GM21526 (cell line): ENCODE measurements at regions not wholly inside any gene's neighbourhood (a gene's known extent, or its start where the extent isn't known, plus 50 kb on each side); places are given as distances from the start of the nearest gene placed in this dataset.

Experiments used
- ATAC-seq: cut with Tn5 transposase; IDR thresholded peaks from one replicate; pipeline ENCODE4 v1.9.1; 2021; ENCODE audit warnings: moderate library complexity; ENCODE audit not compliant: unreplicated experiment, low FRiP score

DNA sequence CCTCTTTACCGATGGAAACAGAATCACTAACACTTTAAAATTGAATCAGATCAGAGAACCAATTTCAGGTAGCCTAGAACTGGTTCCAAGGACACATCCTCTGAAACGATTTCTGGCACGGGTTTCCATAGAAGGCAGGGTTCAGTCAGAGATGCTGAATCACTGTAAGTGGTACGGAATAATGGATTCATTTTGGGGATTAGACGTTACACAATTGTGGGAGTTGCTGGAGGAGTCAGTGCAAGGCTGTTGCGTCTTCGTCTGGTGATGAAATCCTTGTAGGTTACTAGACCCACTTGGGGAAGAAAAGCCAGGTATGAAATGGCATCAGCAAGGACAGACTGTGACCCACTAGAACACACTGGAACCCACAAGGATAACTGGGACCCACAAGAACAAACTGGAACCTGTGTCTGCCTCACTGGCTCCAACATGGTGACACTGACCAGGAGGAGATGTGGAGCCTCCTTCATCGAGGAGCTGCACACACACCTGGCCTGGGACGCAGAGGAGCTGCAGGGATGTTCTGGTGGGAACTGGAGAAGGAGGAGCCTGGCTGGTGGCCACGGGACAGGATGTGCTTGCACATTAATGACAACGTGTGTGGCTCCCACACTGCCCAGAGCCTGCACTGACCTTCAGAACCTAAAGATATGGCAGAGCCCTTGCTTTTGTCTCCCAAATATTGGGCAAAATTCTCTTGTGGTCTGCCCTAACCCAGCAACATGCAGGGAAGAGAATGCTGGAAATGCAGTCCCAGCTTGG, 105.1 kb downstream of the TRAPPC11 start:
- no peak for ATAC-seq

DNA sequence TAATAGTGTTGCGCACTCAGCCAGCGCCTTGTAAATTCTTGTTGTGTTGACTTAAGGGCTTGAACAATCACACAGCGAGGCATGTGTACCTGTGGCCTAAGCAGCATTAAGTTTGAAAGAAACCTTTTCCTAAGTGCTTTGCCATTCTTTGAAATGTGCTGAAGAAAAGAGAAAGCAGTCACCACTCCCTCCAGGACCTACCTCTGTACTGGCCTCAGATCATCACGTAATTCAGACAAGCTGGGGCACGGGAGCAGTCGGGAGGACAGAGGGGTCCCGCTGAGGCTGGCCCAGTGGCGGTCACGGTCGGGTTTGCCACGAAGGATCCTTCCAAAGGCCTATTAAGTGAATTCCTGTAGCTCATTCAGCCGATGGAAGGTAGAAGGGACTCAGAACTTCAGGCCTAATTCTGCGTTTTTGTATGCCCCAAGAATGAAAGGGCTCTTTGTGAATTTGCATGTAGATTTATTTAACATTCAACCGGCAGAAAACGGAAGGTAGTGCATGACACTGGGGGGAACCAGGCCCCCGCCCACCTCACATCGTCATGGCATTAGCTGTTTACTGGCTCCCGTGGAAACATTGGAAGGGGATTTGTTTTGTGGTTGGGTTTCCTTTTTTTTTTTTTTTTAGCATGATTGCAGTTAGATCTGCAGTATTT, 106.3 kb downstream of the TRAPPC11 start:
- ATAC-seq: no peak

DNA sequence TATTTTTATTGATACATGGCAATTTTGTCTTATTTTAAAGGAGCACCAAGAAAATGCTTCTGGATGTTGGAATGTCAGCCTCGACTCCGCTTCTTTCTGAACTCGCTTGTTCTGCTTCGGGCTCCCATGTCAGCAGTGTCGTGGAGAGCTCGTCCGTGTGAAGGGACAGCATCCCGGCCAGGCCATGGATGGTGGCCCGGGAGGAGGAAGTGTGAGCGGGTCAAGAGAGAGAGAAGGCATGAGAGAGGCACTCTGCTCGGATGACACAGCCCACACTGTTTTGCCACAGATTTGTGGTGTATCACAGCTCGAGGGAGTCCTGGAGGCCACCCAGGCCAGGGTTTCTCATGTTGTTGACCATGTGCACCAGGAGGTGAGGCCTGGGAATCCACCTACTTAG, 107.0 kb downstream of the TRAPPC11 start:
- no peak for ATAC-seq

DNA sequence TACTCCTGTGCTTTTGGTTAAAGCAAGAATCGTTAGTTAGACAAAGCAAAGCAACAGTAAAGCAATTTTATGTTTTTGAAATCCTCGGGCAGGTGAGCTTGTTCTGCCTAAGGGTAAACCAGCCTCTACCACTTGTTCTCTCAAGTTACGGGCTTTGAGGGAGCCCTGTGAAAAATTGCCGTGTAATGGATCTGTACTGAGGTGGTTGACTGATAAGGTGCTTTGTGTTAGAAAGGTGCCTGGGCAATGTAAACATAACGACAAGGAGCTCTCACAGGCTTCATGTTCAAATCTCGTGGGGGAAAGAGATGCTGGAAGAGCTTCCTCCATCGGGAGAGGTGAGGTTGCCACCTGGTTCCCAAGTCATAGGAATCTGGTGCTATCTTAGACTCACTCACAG, 111.8 kb downstream of the TRAPPC11 start:
- ATAC-seq: no peak

DNA sequence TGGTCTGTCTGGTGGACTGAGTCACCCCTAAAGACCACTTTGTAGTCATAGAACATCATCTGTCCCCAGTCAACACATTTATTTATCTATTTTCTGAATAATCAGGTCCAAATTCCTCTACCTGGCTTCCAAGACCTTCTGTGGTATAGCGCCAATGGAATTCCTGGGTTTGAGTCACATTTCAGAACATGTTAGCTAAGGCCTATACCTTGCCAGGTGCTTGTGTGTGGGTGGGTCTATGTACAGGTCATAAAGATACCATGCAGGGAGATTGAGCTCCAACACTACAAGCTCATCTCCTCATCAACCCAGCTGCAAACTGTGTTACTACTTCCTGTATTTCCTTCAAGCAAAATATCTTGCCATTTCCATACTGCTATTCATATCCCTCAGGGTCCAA, 113.3 kb downstream of the TRAPPC11 start:
- ATAC-seq: no peak

DNA sequence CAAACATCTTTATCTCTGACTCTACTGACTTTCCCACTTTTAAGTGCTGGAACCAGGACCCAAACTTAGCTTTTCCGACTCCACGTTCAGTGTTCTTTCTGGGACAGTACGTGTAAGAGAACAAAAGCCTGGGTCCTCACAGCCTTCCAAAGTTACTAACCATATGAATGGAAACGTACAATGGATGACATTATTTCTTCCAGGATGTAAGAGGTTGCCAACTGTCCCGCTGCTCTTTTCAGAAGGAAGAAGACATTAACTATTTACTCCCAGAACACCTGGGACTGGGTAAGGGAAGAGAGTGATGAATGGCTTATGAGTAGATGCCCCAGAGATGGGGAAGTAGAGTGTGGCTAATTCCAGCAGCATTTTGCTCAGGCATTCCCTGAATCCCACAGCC, 114.7 kb downstream of the TRAPPC11 start:
- ATAC-seq: no peak

DNA sequence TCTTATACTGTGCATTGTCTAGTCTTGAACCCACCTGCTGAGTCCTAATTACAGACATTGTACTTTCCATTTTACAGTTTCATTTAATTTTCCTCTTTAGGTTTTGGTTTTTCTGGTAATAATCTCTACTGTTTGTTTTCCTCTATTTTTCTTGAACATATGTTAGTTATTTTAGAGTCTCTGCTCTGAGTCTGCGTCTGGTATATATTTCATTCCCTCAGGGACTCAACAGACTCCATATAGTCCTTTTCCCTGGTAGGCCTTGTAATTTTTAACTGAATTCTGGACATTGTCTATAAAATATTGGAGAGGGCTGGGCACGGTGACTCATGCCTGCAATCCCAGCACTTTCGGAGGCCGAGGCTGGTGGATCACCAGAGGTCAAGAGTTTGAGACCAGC, 121.8 kb upstream of the STOX2 start:
- ATAC-seq: no peak

DNA sequence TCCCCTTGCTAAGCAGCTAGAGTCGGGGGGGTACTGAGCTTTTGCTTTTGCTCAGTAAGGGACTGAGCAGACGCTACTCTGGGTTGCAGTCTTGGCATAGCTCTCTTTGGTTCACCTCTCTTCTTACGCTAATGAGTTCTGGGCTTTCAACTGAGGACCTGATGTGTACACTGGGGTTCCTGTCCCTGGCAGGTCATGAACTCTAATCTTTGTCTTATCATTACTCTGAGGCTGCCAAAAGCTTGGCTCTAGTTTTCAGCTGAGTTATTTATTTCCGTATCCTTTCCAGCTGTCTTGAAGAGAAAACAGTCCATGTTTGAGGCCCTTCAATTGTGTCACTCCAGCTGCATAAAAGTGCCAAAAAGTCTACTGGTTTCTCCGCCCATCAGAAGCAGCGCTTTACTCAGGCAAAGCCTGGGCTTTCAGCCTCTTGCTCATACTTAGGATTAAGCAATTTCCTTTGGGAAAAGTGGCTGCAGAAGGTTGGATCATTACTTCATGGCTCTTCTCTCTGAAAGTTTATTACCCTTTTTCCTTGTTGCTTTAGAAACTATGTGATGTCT, 121.0 kb upstream of the STOX2 start:
- no peak for ATAC-seq

DNA sequence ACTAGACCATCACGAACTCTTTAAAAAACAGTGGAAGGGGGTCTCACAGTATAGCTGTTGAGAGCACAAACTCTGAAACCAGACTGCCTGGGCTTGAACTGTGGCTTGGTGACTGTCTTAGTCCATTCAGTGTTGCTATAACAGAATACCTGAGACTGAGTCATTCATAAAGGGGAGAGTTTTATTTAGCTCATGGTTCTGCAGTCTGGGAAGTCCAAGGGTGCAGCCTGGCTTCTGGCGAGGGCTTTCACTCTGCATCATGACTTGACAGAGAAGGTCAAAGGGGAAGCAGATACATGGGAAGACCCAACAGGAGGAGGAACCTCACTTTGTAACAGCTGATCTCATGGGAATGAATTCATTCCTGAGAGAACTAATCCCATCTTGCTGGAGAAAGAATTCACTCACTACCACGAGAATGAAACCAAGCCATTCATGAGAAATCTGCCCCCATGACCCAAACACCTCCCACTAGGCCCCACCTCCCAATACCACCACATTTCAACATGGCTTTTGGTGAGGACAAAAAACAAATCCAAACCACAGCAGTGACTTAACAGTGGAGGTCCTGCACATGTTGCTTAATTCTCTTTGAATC, 116.7 kb upstream of the STOX2 start:
- ATAC-seq: no peak

DNA sequence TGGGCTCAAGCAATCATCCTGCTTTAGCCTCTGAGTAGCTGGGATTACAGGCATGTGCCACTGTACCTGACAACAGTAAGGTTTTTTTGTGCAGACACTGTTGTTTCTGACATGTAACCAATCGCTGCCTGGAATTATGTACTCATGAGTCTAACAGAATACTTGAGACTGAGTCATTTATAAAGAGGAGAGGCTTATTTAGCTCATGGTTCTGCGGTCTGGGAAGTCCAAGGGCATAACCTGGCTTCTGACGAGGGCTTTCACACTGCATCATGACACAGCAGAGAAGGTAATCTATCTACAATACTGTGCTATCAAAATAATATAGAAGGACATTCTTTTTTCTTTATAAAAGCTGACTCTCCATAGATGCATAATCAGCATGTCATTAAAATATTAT, 115.5 kb upstream of the STOX2 start:
- no peak for ATAC-seq

DNA sequence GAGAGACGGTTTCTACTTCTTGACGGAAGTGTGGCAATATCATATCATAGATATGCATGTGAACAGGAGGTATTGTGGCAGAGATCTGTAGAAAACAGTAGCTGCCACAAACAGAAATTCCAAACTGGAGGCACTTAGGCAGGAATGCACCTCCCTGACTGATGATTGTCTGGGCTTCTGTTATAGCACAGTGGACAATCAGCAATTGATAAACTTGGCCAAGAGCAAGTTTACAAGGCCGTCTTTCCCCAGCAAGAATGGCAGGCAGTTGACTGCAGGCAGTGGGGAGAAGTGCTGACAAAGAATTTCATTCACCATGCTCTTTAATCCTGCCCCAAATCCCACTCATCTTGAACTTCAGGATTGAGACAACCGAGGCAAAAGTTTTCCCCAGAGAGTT, 114.4 kb upstream of the STOX2 start:
- no peak for ATAC-seq

DNA sequence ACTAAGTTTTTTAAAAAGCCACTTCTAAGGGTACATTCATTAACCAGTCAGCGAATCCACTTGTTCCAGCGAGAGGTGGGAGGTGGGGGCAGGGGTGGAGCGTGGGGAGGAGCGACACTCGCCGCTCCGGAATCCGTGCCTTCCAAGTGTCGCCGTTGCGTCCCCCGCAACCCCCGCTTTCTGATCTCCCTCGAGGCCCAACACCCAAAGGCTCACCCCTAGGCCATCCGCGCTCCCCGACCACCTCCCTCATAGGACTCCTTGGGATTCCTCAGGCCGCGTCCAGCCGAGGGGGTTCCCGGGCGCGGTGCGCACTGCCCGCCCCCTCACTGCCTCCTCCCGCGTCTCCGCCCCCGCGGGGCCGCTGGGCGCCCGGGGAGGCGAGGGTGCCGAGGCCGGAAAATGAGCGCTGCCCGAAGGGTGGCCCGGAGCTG, 108.1 kb upstream of the STOX2 start:
- ATAC-seq: no peak

DNA sequence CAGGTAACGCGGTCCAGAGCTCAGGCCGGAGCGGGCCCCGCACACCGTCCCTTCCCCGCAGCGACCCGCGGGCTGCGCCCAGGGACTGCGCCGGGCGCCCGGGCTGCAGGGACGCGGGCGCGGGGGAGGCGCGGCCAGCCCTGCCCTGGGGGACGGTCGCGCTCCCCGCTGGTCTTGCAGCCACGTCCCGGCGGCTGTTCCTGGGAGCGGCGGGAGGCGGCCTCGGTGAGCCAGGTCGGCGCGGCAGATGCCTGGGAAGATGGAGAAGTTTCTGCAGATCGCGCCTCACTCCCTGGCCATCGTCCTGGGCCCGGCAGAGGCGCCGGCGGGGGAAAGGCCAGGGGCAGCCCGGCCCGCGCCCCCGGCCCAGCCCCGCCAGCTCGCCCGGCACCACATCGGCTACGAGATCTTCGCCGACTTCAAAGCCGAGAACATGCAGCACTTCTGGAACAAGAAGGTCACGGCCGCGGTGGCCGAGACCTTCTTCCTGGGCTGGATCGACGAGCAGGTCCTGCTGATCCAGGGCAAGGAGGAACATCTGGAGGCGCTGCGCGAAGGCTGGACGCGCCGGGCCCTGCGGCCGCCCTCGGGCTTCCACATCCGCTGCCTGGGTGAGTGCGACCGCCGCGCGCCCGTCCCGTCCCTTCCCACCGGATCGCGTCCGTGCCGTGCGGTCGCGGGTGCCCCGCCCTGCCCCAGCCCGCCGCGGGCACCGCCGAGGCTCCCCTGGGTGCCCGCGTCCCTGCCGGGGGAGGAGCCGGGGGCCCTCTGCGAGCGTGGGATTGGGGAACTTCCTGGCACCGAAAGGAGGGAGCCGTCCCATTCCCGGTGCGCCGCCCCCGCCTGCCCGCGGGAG, 107.4 kb upstream of the STOX2 start:
- ATAC-seq: no peak

DNA sequence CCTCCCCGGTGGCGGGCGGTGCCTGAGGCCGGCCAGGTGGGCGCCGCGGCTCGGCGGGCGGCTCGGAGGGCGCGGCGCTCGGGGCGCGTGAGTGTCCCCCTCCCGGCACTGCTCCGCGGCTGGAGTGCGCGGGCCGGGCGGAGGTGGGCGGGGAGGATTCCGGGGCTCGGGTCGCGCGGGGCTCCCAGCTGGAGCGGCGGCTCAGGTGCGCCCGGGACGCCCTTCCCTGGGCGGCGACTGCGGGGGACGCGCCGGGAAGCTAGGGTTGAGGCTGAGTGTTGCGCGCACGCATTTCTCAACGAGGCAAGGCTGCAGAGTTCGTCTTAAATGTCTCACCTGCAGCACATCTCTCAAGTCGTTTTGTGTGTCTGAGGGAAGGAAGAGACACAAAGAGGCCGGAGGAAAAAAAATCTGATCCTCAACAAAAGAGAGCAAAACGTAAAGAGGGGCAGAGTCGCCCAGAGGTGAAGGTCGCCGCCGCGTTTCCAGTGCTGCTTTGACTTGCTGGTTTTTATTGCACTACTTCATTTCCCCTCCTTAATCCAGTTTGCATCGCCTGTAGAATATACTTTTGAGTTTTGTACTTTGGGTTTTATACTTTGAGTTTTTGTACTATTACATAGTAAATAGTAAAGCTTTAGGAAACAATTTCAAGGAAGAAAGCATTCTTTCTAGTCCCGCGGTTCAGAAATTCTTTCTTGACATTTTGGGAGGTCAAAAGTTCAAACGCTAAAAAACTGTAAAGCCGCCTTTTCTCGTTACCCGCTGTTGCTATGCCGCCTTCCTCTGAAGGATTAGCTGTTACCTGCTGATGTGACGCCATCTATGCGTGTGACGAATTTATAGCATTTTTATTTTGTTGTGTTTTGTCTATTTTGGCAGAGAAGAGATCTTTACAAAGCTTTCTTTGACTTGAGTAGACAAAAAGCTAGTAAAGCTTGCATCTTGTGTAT, 106.5 kb upstream of the STOX2 start:
- no peak for ATAC-seq

DNA sequence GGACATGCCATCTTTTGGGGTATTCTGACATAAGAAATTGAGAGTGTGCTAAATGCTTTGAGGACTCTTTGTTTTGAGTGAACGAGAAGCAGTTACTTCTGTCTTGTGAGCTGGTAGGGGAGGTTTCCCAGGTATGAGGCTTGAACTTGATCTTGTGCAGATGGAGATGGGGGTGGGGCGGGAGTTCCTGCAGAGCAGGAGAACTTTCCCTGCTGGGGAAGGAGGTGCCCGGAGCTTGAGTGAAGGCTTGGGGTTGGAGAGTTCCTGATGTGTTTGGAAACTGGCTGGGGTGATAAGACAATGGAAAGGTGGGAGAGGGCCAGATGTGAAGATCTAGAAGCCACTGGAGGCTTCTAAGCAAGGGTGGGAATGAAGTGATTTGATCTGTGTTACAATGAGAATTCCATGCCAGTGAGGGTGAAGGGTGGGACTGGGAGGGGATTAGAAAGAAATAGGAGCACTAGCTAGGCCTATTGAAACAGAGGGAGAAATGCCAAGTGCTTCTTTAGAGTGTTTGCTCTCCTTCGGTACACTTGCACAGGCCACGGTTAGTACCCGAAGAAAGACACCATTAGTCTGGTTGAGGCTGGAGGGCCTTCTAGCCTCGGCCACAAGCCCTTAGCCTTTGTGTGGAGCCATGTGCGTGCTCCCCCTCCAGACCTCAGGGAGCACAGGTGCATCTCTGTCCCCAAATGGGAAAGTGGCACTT, 103.5 kb upstream of the STOX2 start:
- ATAC-seq: no peak

DNA sequence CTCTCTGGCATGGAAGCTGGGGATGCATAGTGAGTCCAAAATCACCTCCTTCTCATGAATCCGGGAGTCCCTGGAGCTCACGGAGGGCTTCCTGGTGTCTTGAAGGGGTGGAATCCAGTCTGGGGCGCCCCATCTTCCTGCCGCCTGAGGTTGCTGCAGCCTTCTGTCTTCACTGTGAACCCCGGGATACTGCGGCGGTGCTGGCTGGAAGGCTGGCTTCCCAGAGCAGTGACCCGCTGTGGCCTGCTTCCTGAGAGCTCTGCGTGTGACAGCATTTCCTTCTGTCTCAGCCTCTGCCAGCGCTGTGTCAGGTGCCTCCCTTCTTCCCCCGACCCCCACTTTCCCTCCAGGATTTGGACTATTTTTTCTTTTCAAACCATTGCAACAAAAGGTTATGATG, 98.8 kb upstream of the STOX2 start:
- ATAC-seq: no peak

DNA sequence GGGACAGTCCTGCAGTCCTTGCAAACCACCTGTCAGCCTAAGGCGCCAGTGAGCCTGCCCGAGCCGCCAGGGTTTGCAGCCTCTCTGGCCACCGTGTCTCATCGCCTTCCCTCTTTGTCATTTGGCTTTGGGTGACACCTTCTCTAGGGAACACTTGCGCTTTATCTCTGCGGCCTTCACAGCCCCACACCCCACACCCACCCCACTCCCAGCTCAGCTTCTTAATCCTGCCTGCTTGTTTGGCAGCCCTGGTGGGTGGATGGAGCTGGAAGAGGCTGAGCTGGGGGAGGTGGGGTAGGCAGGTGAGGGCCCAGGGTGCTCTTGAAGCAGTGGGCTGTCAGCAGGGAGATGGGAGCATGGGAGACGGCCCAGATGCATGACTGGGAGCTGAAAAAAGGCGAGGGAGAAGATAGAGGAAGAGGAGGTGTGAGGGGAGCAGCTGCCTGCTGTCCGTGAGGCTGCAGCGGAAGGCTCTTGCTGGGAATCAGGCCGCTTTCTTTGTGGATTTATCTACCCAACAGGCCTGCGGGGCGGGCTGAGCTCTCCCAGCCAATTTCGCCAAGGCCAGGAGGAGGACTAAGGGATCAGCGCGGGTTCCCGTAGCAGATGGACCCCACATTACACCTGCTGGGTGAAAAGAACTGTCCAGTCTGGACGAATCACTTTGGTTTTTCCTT, 97.5 kb upstream of the STOX2 start:
- no peak for ATAC-seq

DNA sequence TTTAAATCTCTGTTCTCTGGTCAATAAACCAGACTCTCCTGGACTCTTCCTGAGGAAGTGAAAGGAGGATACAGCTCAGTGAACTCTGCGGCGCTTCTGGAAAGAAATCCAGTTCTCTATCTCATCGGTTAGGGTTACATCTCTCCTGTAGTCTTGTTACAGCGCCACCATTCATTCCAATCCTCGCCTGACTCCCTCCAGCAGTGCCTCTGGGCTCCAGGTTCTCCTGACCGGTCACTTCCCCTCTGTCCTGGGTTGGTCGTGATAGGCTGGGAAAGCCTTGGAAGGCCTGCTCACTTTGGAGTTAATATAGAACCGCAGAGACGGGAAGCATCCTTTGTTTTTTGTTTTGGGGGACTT, 97.0 kb upstream of the STOX2 start:
- ATAC-seq: no peak

DNA sequence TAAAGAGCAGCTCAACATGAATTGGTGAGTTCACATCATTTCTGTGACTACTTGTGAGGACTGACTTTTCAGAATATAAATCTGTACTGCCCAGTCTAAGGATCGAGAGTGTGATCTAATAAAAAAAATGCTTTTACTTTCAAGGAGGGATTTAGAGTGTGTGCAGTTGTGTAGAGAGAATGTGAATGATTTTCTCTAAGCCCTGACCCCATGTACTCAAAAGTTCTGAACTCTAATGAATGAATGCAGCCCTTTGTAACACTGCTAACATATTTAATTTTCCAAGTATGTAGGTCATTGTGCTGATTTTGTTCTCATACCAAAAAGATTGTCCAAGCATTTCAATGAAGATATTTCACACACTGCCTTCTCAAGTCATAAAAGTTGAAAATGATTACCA, 92.5 kb upstream of the STOX2 start:
- ATAC-seq: no peak
